GM18858 (cell line): ENCODE measurements at regions not wholly inside any gene's neighbourhood (a gene's known extent, or its start where the extent isn't known, plus 50 kb on each side); places are given as distances from the start of the nearest gene placed in this dataset.

ENCODE experiments used
- ATAC-seq: cut with Tn5 transposase; IDR thresholded peaks from one replicate; pipeline ENCODE4 v1.9.1; 2021; ENCODE audit not compliant: unreplicated experiment

- ATAC-seq, result no peak
Observed at GRCh38 chr5:124591583-124591982, 154.9 kb downstream of the ZNF608 start.

GRCh38 chr5:124590686-124591085 is 155.8 kb downstream of the ZNF608 start:
- ATAC-seq, result no peak

GRCh38 chr5:124587280-124587679 is 159.2 kb downstream of the ZNF608 start:
- no peak for ATAC-seq

- ATAC-seq, result no peak
Observed at GRCh38 chr5:124584991-124585715, 161.3 kb downstream of the ZNF608 start.

GRCh38 chr5:124583469-124584350 is 162.7 kb downstream of the ZNF608 start:
- peak; percentile 99 for ATAC-seq

GRCh38 chr5:124582561-124582840 is 163.9 kb downstream of the ZNF608 start:
- ATAC-seq, result no peak

- ATAC-seq, result no peak
Observed at GRCh38 chr5:124581738-124582560, 164.5 kb downstream of the ZNF608 start.

GRCh38 chr5:124580925-124581737 is 165.3 kb downstream of the ZNF608 start:
- ATAC-seq, result no peak

GRCh38 chr5:124580512-124580911 is 165.9 kb downstream of the ZNF608 start:
- no peak for ATAC-seq

- peak; percentile 94 for ATAC-seq
Observed at GRCh38 chr5:124576848-124577409, 169.5 kb downstream of the ZNF608 start.

- no peak for ATAC-seq
Observed at GRCh38 chr5:124575725-124576124, 170.7 kb downstream of the ZNF608 start.

- no peak for ATAC-seq
Observed at GRCh38 chr5:124574521-124575436, 171.7 kb downstream of the ZNF608 start.

GRCh38 chr5:124572971-124573370 is 173.5 kb downstream of the ZNF608 start:
- ATAC-seq, result no peak

GRCh38 chr5:124570285-124571035 is 176.0 kb downstream of the ZNF608 start:
- no peak for ATAC-seq

- ATAC-seq, result no peak
Observed at GRCh38 chr5:124566875-124567450, 179.5 kb downstream of the ZNF608 start.

GRCh38 chr5:124561451-124561850 is 185.0 kb downstream of the ZNF608 start:
- no peak for ATAC-seq

- ATAC-seq, result no peak
Observed at GRCh38 chr5:124560370-124560769, 186.1 kb downstream of the ZNF608 start.

- ATAC-seq, result no peak
Observed at GRCh38 chr5:124557761-124558160, 188.7 kb downstream of the ZNF608 start.
